ENCODE measurements at regions not wholly inside any gene's neighbourhood (a gene's known extent, or its start where the extent isn't known, plus 50 kb on each side); places are given as distances from the start of the nearest gene placed in this dataset.

DNA sequence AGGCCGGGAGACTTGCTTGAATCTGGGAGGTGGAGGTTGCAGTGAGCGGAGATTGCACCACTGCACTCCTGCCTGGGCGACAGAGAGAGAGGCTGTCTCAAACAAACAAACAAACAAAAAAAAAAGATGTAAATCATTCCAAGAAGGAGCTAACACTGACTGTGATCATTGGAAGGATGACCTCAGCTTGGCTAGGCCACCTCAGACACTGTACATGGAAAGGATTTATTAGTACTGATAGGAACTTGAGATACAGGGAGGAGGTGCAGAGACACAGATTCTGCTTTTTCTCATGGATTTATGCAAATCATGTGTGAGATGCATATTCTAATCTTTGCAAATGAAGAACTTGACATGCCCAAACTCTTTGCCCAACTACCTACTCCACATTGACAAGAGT, 293.6 kb downstream of the HIVEP2 start:
- no peak for TF ChIP-seq CTCF (conservative IDR thresholded peaks at IDR 0.05; ENCODE audit: low read length)
- no peak for TF ChIP-seq EZH2phosphoT487 (IDR thresholded peaks at IDR 0.05; ENCODE audit: borderline replicate concordance, low read depth, low read length)
